NCI-H1105 (cell line): ENCODE measurements at regions not wholly inside any gene's neighbourhood (a gene's known extent, or its start where the extent isn't known, plus 50 kb on each side); places are given as distances from the start of the nearest gene placed in this dataset.
"Not testable (repeated sequence)": the region's sequence is repeated elsewhere in the genome, so short reads cannot be mapped to it uniquely, and the experiment has no call there.

Experiments used
- DNase-seq: peaks from one replicate; lab custom pipeline; 2025; lab: John Stamatoyannopoulos, UW

GRCh38 chr16:47905771-47906170, 250.0 kb downstream of the ABCC12 start:
- DNase-seq = no peak

GRCh38 chr16:47904691-47905090, 251.1 kb downstream of the ABCC12 start:
- no peak for DNase-seq

GRCh38 chr16:47903470-47903869, 252.3 kb downstream of the ABCC12 start:
- DNase-seq = no peak

- DNase-seq = not testable (repeated sequence)
Measured at GRCh38 chr16:47897105-47897504, 258.7 kb downstream of the ABCC12 start.

GRCh38 chr16:47895146-47895545, 260.6 kb downstream of the ABCC12 start:
- no peak for DNase-seq

GRCh38 chr16:47892999-47893398, 262.8 kb downstream of the ABCC12 start:
- no peak for DNase-seq

- no peak for DNase-seq
Measured at GRCh38 chr16:47888734-47889133, 267.1 kb downstream of the ABCC12 start.

GRCh38 chr16:47888142-47888541, 267.7 kb downstream of the ABCC12 start:
- no peak for DNase-seq

- no peak for DNase-seq
Measured at GRCh38 chr16:47887496-47887895, 268.3 kb downstream of the ABCC12 start.

GRCh38 chr16:47886631-47887415, 269.0 kb downstream of the ABCC12 start:
- DNase-seq = no peak

GRCh38 chr16:47886139-47886538, 269.7 kb downstream of the ABCC12 start:
- no peak for DNase-seq

GRCh38 chr16:47885489-47885888, 270.3 kb downstream of the ABCC12 start:
- DNase-seq = no peak

- no peak for DNase-seq
Measured at GRCh38 chr16:47884116-47884725, 271.6 kb downstream of the ABCC12 start.

GRCh38 chr16:47881574-47881973, 274.2 kb downstream of the ABCC12 start:
- DNase-seq = no peak

- DNase-seq = no peak
Measured at GRCh38 chr16:47880653-47881052, 275.1 kb downstream of the ABCC12 start.

- no peak for DNase-seq
Measured at GRCh38 chr16:47877166-47877565, 278.6 kb downstream of the ABCC12 start.

- no peak for DNase-seq
Measured at GRCh38 chr16:47876511-47876910, 279.3 kb downstream of the ABCC12 start.

GRCh38 chr16:47873434-47873833, 282.4 kb downstream of the ABCC12 start:
- DNase-seq = no peak

- DNase-seq = no peak
Measured at GRCh38 chr16:47872225-47872624, 283.6 kb downstream of the ABCC12 start.

GRCh38 chr16:47866423-47866822, 289.4 kb downstream of the ABCC12 start:
- no peak for DNase-seq

- no peak for DNase-seq
Measured at GRCh38 chr16:47865337-47865855, 290.4 kb downstream of the ABCC12 start.

- not testable (repeated sequence) for DNase-seq
Measured at GRCh38 chr16:47864262-47864661, 291.5 kb downstream of the ABCC12 start.

GRCh38 chr16:47861999-47862398, 293.8 kb downstream of the ABCC12 start:
- DNase-seq = no peak
